Amniotic stem cell (primary cell): ENCODE measurements at regions not wholly inside any gene's neighbourhood (a gene's known extent, or its start where the extent isn't known, plus 50 kb on each side); places are given as distances from the start of the nearest gene placed in this dataset.
A peak's percentile ranks its signal among the peaks of the same experiment; 100 is the strongest.

Experiments used
- DNase-seq: peaks from one replicate; lab custom pipeline; 2025; lab: John Stamatoyannopoulos, UW

DNA sequence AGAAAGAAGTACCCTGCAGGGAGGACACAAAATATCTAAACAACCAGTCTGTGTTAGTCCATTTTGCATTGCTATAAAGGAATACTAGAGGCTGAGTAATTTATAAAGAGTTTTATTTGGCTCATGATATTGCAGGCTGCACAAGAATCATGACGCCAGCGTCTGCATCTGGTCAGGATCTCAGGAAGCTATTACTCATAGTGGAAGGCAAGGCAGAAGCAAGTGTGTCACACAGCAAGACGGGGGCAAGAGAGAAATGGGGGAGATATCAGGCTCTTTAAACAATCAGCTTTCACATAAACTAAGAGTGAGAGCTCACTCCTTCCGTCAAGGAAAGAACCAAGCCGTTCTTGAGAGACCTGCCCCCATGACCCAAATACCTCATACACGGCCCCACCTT, 614.8 kb downstream of the ZIC1 start:
- no peak for DNase-seq

DNA sequence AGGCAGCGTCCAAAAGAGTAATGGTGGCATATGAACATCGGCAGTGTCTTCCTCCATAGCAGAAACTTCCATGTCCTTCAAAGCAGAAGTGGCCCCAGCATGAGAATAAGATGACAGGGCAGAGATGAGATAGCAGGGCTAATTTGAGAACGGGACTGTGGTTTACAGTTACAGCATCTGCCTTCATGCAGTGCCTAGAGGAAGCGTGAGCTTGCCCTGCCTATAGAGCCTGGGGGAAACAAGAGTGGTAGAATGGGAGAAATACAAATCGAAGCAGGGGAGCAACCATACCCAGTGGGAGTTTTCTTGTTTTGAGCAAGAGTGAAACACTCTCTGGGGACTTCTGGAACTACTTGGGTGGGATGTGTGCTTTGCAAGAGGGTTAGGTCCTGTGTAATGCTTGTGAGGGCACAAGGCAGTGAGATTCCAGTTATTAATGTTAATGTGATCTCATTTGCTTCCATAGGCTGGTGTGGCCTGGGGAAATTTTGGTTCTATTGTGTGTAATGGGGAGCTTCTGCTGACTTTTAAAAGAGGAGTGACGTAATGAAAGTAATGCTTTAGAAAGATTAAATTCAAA, 616.9 kb downstream of the ZIC1 start:
- DNase-seq = no peak

DNA sequence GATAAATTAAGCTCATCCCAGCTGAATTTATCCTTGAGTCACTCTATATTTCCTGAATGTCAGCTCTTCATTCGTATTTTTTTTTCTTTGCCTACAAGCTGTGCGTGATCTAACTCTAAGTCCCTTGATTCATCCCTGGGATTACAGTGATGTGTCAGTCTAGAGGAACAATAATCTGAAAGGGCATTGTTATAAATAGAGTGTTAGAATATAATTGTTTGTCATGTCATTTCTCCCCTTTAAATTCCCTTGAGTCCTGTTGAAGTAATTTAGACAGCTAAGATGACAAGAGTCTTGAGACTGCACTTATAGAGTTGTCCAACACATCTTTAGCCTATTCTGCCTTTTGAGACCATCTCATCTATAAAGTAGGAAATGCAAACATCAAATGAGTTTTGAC, 621.8 kb downstream of the ZIC1 start:
- no peak for DNase-seq

DNA sequence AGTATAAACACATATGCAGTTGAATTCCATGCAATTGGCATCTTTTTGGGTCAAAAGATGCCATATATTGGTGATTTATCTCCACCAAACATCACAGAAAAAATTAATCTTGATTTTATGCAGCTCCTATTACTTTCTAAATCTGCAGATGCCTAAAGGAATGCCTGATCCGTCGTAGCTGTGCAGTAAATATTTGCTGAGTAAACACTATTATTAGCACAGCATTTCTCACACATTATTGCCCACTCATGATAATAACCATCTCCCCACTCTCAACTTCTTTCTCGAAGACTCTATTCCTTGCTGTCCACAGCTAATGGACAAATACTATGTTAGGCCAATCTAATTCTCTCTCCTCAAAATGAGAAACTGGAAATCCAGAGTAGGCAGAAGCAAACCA, 625.2 kb downstream of the ZIC1 start:
- no peak for DNase-seq

DNA sequence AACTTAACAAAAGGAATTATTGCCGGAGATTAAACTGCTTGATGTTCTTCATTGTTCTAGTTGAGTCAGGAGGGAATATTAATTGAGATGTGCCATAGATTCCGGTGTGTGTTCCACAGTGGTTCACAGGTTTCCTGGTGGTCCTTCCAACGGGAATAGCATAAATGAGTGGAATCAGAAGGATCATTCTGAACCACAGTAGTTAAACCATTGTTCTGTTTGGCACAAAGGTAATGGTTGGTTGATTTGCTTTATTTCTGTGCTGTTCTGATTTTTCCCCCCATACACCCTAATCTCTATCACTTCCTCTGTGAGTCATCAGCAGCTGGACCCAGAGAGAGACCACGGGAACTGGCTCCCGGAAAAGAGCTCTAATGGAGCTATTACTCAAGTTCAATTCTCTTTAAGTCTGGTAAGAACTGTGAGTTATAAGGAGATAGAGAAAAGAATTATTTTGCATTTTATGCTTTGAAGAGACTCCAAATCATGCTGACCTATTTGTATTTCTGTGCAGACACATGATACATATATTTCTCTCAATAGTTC, 627.2 kb downstream of the ZIC1 start:
- DNase-seq = no peak

DNA sequence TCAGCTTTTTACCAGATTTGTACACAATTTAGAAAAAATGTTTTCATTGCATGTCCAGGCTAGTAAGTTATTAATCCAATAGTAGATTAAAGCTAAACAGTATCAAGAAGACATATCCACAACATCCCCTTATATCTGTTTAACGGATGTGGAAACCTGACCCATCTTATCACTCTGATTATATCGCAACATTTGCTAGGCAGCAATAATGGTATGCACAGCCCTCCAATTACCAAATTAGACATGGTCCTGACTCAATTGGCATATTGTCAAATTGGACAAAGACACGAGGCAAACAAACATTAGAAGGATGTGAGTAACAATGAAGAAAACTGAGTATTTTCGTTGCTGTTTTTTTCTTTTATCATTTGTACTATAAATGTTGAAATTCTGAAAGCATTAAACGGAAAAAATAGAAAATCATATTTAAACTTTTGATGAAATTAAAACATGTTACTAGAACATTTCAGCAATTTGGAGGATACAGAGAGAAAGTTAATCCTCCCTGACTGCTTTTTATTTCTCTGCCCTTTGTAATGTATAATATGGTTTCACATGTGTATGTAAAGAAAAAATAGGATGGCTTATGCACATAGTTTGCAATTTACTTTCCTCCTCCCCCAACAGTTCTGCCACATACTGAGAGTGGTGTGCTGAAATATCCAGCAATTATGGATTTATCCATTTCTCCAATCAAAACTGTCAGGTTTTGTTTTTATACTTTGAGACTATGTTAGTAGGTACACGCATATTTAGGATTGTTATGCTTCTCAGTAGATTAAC, 633.7 kb downstream of the ZIC1 start:
- peak; percentile 73 for DNase-seq

DNA sequence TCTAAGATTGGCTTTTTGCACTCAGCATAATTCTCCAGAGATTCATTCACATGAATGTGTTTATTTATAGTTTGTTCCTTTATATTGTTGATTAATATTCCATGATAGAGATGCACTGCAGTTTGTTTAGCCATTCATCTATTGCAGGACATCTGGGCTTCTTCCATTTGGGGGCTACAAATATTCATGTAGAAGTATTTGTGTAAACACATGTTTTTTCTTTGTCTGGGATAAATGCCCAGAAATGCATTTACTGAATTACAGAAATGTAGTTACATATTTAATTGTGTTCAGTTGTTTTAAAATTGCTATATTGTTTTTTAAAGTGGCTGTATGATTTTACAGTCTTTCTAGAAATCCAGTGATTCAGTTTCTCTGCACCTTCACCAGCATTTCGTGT, 635.0 kb downstream of the ZIC1 start:
- DNase-seq = no peak

DNA sequence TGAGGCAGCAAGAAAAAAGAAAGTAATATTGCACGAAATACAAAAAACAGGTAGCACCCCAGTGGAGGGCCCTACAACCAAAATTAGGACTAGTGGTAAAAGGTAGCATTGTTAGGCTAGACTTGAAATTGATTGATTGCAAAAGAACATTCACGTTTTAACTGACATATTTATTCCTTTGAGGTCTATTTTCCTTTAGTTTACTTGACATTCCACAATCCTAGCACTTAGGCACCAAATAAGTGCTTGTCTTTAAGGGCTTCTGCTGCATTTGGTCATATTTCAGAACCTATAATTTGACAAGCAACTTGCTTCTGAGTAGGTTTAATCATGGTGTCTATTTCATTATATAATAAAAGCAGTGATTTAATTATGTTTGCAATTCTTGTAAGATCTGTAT, 642.7 kb upstream of the AGTR1 start:
- no peak for DNase-seq

DNA sequence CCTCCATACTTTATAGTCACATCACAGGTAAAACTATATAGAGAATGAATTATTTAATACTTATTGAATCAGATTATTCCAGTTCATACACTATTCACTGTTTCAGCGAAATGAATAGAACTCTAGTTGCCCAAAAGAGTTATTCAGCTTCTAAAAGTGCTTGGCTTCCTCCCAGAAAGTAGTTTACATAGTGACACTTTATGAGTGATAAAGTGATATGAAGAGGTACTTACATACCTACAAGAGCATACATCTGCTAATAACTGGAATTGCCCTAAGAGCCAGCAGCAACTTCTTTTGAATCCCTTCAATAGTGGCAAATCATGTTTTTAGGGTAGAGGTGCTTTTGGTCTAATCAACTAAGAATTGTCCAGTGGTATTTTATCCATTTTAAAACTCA, 635.1 kb upstream of the AGTR1 start:
- no peak for DNase-seq

DNA sequence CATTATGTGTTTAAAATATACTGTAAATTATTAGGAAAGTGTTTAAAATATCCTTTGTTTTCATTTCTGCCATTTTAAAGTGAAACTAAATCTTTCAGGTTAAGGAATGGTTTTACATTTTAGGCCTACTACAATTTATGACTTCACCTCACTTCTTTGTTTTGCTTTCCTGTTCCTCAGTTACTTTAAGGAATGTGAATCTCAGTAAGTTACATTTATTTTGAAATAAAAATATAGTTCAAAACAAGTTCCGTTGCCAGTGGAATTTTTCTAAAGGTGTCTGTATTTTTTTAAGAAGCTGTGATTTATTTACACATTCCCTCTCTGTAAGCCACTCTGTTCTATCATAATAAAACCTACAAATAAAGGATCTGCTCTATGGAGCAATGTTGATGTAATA, 630.9 kb upstream of the AGTR1 start:
- no peak for DNase-seq

DNA sequence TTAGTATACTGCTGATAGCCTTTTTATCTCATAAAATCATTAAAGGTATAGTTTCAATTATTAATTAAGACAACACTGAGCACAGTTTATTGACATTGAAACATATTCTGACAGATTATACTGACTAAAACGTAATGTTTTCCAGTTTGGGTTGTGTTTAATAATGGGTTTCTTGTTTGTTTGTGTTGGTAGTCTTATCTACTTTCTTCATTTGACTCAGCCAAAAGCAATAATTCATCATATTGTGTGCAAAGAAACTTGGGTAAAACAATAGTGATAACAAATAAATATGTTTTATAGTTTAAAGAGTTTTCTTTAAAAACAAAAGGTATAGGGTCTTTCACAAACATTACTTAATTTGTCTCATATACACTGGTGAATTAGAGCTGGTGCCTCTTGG, 629.2 kb upstream of the AGTR1 start:
- DNase-seq = no peak

DNA sequence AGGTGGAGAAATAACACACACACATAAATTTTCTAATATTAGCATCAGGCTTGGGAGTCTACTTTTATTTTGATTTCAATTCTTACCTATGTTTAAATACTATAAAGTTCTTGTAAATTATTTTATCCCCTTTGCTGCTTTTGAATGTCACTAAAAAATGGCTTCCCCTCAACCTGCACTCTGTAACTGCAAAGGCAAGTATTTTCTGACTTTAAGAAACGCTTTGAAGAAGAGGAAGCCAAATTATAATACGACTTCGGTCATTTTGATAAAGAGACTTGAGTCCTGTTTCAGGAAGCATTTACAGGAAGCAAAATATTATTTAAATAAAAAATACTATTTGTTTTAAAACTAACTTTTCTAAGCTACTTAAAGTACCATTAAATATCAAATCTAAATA, 627.7 kb upstream of the AGTR1 start:
- DNase-seq = no peak

DNA sequence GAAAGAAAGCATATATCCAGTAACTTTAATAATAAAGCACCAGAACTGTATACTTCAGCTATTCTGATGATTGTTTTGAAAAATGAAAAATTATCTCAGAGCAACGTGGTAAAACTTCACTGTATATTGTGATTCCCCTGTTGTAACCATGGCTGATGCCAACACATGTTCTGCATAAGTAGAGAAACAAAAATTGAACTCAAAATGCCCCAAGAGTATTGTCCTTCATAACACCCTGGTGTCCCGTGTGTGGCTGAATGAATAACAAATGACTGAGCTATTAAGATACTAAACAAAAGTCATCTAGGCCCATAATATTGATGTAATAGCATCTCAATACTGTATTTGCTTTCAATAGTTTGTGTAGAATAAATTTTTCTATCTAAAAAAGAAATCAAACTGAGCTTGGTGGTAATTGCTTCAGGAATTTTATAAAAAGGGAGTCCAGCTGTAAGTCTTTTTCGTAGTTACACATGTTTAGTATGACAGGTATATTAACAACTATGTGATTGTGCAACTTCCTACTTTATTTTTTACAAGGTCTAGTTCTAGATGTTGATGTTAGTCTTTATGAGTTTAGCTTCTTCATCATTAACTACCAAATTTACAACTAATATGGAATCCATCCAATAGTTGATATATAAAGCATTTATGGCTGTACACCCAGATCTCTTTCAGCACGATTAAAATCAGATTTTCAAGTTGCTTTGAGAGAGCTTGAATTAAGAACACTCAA, 623.8 kb upstream of the AGTR1 start:
- DNase-seq = no peak

DNA sequence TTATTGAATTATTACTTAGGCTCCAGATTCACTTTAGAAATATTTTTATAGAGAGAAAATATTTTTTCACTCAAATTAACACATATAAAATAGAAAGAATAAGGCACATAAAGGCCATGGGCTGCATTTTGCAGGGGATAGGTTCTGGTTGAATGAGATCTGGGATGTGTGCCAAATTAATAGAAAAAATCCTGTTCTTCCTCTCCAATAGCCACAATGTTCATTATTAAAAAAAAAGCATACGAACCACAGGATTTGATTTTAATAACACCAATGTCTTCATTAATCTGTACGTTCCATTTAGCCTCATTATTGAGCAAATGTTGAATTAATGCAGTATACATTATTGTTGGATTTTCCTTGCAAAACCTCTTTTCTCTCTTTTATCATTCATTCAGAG, 622.8 kb upstream of the AGTR1 start:
- DNase-seq = no peak

DNA sequence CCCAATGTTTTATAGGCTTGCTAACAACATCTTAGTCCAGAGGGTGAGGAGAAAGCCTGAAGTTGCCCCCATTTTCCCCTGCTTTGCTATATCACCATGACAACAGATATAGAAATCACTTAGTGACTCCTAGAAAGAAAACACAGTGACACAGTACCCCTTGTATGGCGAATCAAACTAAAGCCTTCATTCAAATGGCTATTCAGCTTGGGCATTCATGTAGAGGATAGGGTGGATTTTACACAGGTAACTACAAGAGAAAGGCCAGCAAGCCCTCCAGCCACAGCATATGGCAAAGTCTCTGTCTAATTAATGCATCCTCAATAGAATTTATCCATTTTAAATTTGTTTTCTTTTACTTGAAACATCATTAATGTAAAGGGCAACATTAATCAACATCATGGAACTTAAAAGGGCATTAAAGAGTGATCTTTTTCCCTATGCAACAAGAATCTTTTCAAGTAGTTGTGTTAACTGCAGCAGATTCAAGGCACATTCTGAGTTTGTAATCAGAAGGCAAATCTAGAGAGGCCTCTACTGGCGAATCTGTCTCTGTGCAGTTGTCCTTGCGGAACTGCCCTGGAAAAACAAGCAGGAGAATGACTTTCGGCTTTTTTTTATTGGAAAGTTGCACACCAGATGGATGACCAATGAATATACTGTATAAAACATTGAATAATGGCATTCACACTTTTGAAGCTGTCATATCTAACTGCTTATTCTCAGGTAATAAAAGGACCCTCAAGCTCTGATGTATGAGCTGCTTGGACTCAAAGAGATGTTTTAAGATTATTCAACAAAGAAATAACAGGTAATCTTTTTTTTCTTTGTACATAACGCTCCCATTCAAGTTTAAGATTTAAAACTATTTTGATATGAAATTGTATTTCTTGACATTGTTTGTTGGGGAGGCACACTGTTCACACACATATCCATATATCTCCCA, 621.7 kb upstream of the AGTR1 start:
- peak; percentile 44 for DNase-seq

DNA sequence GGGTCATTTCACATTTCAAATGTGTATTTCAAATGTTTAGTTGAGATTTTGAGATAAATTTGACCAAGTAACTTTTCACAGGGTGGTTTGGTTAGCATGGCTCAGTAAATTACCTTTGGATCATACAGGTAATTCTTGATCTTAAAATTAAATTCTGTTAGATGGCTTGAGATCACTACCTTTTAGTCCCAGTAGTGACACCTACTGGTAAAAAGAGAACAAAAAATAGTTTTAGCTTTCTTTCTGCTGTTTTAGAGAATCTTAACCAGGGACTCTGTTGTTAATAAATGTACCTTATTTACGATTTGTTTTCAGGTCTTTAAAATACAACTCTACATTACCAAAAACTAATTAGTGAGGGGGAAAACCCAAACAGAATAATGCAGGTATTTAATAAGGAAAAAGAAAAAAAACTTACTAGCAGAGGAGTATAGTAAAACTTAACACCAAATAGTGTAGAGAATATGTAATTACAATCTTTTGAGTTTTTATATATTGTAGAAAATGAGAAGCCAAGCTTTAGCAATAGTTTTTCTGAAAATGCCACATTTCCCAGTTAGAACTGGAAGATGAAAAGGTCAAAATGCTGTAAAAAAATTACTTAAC, 620.3 kb upstream of the AGTR1 start:
- DNase-seq = no peak

DNA sequence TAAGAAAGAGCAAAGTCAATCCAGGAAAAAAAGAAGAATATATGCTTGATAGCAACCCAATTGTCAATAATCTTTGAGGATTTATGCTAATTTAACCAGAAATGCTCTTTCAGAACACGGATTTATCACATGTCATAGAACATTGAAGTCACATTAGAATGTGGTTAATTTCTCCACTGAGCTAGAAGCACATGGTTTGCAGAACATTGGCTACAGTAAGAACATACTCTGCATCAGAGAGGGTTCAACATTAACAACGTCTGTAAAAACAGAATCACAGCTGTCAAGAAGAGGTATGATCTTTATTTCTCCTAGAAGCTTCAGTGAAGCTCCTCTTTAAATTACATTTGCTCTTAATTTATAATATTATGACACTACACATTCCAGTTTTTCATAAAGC, 619.7 kb upstream of the AGTR1 start:
- DNase-seq = no peak

DNA sequence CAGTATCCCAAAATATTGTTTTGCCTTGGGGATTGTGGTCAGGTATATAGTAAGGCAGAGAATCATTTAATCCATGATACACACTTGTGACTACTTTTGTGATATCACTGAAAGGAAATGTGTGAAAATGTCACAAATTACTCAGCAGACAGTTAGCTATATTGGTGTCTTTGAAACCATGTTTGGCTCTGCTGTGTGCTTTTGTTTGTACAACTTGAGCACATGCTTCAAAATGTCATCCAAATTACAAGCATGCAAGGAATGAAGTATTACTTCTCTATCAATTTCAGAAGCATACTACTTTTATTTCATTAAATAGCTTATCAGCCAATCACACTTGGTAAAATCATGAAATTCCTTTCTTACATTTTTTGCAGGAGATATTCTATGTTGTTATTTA, 619.0 kb upstream of the AGTR1 start:
- no peak for DNase-seq

DNA sequence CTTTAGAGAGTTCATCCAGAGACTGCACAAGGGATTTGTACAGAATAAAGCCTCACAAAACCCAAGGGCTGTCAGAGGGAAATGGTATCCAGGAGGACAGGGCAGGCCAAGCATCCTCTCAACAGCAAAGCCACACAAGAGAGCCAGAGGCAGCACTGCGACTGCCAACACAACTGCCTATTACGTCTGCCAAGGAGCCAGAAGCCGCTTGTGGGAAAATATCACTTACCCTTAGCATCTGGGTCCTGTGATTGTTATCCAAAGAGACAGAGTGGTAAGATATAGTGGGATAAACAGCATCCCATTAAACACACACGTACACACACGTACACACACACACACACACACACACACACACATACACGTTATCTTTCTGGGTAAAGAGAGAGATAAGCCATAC, 618.3 kb upstream of the AGTR1 start:
- DNase-seq = no peak

DNA sequence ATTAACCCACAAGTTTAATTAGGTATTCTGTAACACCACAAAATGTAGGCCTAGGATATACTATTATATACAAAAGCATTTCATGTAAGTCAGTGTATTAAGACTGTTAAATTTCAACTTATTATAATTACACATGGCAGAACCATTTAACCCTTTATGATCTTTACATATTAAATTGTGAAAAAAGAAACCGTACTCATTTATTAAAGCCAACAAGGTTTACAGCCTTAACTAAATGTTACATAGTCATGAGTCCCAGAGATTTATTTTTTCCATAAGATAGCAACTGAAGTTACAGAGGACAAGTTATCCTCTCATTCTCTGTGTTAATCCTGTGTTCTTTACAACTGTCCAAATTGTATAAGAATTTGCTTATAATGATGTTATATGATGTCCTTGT, 615.8 kb upstream of the AGTR1 start:
- no peak for DNase-seq

DNA sequence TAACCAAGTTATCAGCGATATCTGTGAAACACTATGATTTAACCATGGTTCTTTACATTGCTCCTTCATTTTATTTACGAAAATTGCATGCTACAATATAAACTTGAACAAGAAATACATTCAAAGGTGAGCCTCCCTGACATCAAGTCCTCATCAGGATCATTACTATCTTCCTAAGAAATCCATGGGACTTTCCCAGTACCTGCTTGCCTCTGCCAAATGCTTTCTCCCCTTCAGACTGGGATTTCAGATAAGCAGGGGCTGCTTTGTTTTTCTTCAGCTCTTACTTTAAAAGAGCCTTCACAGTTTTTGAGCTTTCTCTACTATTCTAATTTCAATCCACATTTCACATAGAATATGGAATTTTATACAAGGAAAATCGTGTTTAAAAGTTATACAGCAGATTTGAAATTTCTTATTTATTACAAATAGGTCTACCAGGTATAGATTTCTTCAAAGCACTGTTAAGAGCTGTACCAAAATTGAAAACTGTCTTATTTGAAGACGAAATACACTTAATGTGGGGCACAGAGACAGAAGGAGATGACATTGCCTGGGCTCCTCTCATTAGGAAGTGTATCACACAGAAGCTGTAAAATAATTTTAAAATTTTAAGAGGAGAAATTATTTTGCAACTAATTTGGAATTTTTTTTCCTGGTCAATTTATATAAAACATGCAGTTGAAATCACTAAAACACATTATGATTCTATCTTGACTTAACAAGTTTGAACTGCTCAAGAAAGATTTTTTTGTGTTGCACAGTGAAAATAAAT, 615.0 kb upstream of the AGTR1 start:
- DNase-seq = no peak
